Tibial nerve (tissue), 4 donors: ENCODE measurements at regions not wholly inside any gene's neighbourhood (a gene's known extent, or its start where the extent isn't known, plus 50 kb on each side); places are given as distances from the start of the nearest gene placed in this dataset.

ENCODE experiments used
- DNase-seq, 2 donors: peaks; one replicate each; pipeline ENCODE4 v3.0.0-alpha.2; 2019; ENCODE audit warnings: low spot score in 2 of 2
- H3K27ac ChIP-seq, 4 donors: fragments of 200-600 bp; sonication (generic) in 3 of 4; one replicate each; pipeline ENCODE4 v1.5.1; 2017 to 2019; ENCODE audit warnings: mild to moderate bottlenecking in 1 of 4
- H3K27me3 ChIP-seq, 2 donors: fragments of 200-600 bp; sonication (generic) in 1 of 2; one replicate each; pipeline versions ENCODE4 v1.5.1 to v1.6.0; 2017 to 2019
- H3K36me3 ChIP-seq, 3 donors: fragments of 200-600 bp; sonication (generic); one replicate each; pipeline ENCODE4 v1.5.1; 2018 to 2019
- H3K4me1 ChIP-seq, 4 donors: fragments of 200-600 bp; sonication (generic) in 3 of 4; one replicate each; pipeline ENCODE4 v1.5.1; 2017 to 2019
- H3K4me3 ChIP-seq, 4 donors: fragments of 200-600 bp; sonication (generic) in 3 of 4; one replicate each; pipeline ENCODE4 v1.5.1; 2017 to 2019; ENCODE audit warnings: mild to moderate bottlenecking in 1 of 4, moderate library complexity in 1 of 4
- H3K9me3 ChIP-seq, 4 donors: fragments of 200-600 bp; sonication (generic) in 3 of 4; one replicate each; pipeline ENCODE4 v1.5.1; 2017 to 2019
- EP300 ChIP-seq, 2 donors: sonication (generic); formaldehyde crosslinking; IDR thresholded peaks; one replicate each; pipeline ENCODE4 v1.6.1; 2017; ENCODE audit warnings: antibody characterized with exemption in 2 of 2, mild to moderate bottlenecking in 1 of 2
- POLR2A ChIP-seq, 2 donors: fragments of 450-650 bp; IDR thresholded peaks; one replicate each; pipeline ENCODE4 v1.6.1; 2017; ENCODE audit warnings: antibody characterized with exemption in 2 of 2, mild to moderate bottlenecking in 2 of 2, moderate library complexity in 2 of 2
- WGBS, 2 donors: methylation state at CpG; one replicate each; pipeline ENCODE4 v1.1.5; 2018; 5-methylcytosine and 5-hydroxymethylcytosine counted together
- TF ChIP-seq, protein P1 (sequence below), 5 experiments: fragments of 200-600 bp in 3 of 5; fragments of 450-650 bp in 2 of 5; sonication (generic) in 3 of 5; IDR thresholded peaks; one replicate each; pipeline ENCODE4 v1.5.1; 2016 to 2019; ENCODE audit warnings: antibody characterized with exemption in 5 of 5, mild to moderate bottlenecking in 3 of 5, moderate library complexity in 2 of 5

DNA sequence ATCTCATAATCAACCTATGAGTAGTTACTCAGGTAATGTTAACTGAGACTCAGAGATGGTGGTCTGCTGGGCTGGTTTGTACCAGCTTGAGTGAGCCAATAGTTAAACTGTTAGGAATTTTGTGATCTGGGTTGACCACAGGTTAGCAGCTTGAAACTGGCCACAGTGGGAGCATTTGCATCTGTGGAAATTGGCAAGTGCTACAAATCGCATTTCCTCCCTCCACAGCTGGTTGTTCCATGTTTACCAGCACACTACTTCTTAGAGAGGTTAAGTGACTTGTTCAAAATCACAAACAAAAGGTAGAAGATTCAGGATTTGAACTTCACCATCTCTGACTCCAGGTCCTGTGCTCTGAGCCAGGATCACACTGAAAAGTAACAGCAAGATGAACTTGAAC lies 446.9 kb upstream of the CLINT1 start:
- DNase-seq: no peak
- H3K4me1 ChIP-seq: no peaks in the 10 kb centered on the region
- H3K27me3 ChIP-seq: no peaks in the 10 kb centered on the region
- H3K36me3 ChIP-seq: no peaks in the 10 kb centered on the region
- H3K27ac ChIP-seq: no peak overlapping the region
- TF ChIP-seq POLR2A (IDR thresholded peaks at IDR 0.05) (no peak), EP300 (IDR thresholded peaks at IDR 0.05) (no peak)
- TF ChIP-seq, protein P1, sequence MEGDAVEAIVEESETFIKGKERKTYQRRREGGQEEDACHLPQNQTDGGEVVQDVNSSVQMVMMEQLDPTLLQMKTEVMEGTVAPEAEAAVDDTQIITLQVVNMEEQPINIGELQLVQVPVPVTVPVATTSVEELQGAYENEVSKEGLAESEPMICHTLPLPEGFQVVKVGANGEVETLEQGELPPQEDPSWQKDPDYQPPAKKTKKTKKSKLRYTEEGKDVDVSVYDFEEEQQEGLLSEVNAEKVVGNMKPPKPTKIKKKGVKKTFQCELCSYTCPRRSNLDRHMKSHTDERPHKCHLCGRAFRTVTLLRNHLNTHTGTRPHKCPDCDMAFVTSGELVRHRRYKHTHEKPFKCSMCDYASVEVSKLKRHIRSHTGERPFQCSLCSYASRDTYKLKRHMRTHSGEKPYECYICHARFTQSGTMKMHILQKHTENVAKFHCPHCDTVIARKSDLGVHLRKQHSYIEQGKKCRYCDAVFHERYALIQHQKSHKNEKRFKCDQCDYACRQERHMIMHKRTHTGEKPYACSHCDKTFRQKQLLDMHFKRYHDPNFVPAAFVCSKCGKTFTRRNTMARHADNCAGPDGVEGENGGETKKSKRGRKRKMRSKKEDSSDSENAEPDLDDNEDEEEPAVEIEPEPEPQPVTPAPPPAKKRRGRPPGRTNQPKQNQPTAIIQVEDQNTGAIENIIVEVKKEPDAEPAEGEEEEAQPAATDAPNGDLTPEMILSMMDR (IDR thresholded peaks at IDR 0.05): no peak
- WGBS, 2 donors: 79% methylated on average over 1 of the region's 1 CpG
- H3K9me3 ChIP-seq: no peaks in the 10 kb centered on the region
- no peak overlapping the region for H3K4me3 ChIP-seq

DNA sequence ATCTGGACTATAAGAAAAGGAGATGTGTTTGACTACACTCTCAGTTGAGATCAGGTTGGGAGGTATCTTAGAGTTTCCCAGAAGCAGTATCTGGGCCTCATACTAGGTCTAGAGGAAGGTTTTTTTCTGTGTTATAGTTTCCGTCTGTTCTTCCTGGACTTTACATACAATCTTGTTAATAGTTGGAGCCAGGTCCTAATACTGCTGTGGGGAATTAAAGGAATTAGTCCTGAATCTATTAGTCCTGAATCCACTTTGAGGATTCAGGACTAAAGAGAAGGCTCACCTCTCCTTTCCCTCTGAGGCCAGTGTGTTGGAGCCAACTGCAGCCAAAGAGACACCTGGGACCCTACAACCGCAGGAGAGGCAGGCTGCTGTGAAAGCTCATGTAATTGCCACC lies 445.7 kb upstream of the CLINT1 start:
- 92% methylated on average over 2 of the region's 2 CpGs for WGBS, 2 donors
- Histone ChIP-seq H3K27me3 (no peaks in the 10 kb centered on the region), H3K27ac (no peak overlapping the region), H3K4me3 (no peak overlapping the region), H3K9me3 (no peaks in the 10 kb centered on the region), H3K36me3 (no peaks in the 10 kb centered on the region), H3K4me1 (no peaks in the 10 kb centered on the region)
- TF ChIP-seq, protein P1 (IDR thresholded peaks at IDR 0.05): no peak
- TF ChIP-seq EP300 (IDR thresholded peaks at IDR 0.05): no peak
- no peak for TF ChIP-seq POLR2A (IDR thresholded peaks at IDR 0.05)
- no peak for DNase-seq

- Histone ChIP-seq H3K4me3 (no peak overlapping the region), H3K4me1 (no peaks in the 10 kb centered on the region), H3K9me3 (no peaks in the 10 kb centered on the region), H3K36me3 (no peaks in the 10 kb centered on the region), H3K27me3 (no peaks in the 10 kb centered on the region), H3K27ac (no peak overlapping the region)
- DNase-seq: no peak
- no peak for TF ChIP-seq EP300 (IDR thresholded peaks at IDR 0.05)
- TF ChIP-seq POLR2A (IDR thresholded peaks at IDR 0.05): no peak
- 87 to 88% methylated on average over 1 of the region's 1 CpG for WGBS, 2 donors
Measured at GRCh38 chr5:158303883-158304282, 444.9 kb upstream of the CLINT1 start.

DNA sequence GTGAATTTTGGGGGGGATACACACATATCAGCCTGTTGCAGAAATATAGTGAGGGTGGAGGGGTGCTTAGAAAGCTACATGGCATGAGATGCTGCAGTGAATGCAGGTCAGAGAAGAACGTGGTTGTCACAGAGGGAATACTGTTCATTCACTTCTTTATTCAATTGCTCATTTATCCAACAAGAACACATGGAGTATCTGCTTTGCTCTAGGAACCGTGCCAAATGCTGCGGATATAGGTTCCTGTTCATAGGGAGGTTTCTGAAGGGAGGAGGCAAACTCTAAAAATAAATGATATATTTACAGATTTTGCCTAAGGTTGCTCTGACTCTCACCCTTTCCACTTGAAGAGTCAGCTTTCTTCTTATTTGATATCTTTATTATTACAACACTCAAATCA lies 444.3 kb upstream of the CLINT1 start:
- H3K9me3 ChIP-seq: no peaks in the 10 kb centered on the region
- TF ChIP-seq EP300 (IDR thresholded peaks at IDR 0.05): no peak
- TF ChIP-seq, protein P1 (IDR thresholded peaks at IDR 0.05): no peak
- no peak for TF ChIP-seq POLR2A (IDR thresholded peaks at IDR 0.05)
- DNase-seq: no peak
- H3K4me3 ChIP-seq: no peak overlapping the region
- no peaks in the 10 kb centered on the region for H3K4me1 ChIP-seq
- H3K36me3 ChIP-seq: no peaks in the 10 kb centered on the region
- 21 to 22% methylated on average over 3 of the region's 3 CpGs for WGBS, 2 donors
- H3K27me3 ChIP-seq: no peaks in the 10 kb centered on the region
- H3K27ac ChIP-seq: no peak overlapping the region

- Histone ChIP-seq H3K27me3 (no peaks in the 10 kb centered on the region), H3K9me3 (peaks cover 0 to 7% (median 3%) of the 10 kb centered on the region in 4 donors), H3K36me3 (no peaks in the 10 kb centered on the region), H3K4me3 (no peak overlapping the region), H3K27ac (no peak overlapping the region), H3K4me1 (no peaks in the 10 kb centered on the region)
- TF ChIP-seq POLR2A (IDR thresholded peaks at IDR 0.05) (no peak), EP300 (IDR thresholded peaks at IDR 0.05) (no peak)
- TF ChIP-seq, protein P1 (IDR thresholded peaks at IDR 0.05): no peak
- 94 to 96% methylated on average over 2 of the region's 2 CpGs for WGBS, 2 donors
- no peak for DNase-seq
Measured at GRCh38 chr5:158302029-158302428, 443.1 kb upstream of the CLINT1 start.

GRCh38 chr5:158301186-158301585 lies 442.2 kb upstream of the CLINT1 start:
- Histone ChIP-seq H3K27ac (no peak overlapping the region), H3K4me3 (no peak overlapping the region), H3K4me1 (no peaks in the 10 kb centered on the region), H3K9me3 (peaks cover 0 to 13% (median 6%) of the 10 kb centered on the region in 4 donors), H3K27me3 (no peaks in the 10 kb centered on the region), H3K36me3 (no peaks in the 10 kb centered on the region)
- TF ChIP-seq, protein P1 (IDR thresholded peaks at IDR 0.05): no peak
- TF ChIP-seq EP300 (IDR thresholded peaks at IDR 0.05): no peak
- no peak for TF ChIP-seq POLR2A (IDR thresholded peaks at IDR 0.05)
- WGBS, 2 donors: 50 to 55% methylated on average over 4 of the region's 4 CpGs
- no peak for DNase-seq
